HepG2 (cell line): ENCODE measurements at regions not wholly inside any gene's neighbourhood (a gene's known extent, or its start where the extent isn't known, plus 50 kb on each side); places are given as distances from the start of the nearest gene placed in this dataset.

ENCODE experiments used
- ATAC-seq: fragments of 200-7000 bp; cut with Tn5 transposase; 3 replicates; pipeline ENCODE4 v1.9.1; 2020; ENCODE audit warnings: mild to moderate bottlenecking, moderate library complexity
- BruUV-seq: library from RNA; stranded (reverse); fragments of 400-500 nt; replicated peaks from 2 replicates; lab custom pipeline; 2021; lab: Mats Ljungman, UMichigan
- CTCF ChIA-PET: fragments of 300-600 bp; formaldehyde crosslinking; extraction: SDS; loops from one replicate; lab custom pipeline; 2021; ENCODE audit warnings: low total read pairs, inconsistent platforms, low intra/inter-chr PET ratio; lab: Yijun Ruan, JAX
- POLR2A ChIA-PET: fragments of 350-600 bp; sonication (Branson Sonifier 250); formaldehyde crosslinking; loops from one replicate; lab custom pipeline; 2020; ENCODE audit warnings: antibody characterized with exemption, inconsistent platforms; lab: Yijun Ruan, JAX
- DNase-seq: peaks from one replicate; pipeline ENCODE4 v3.0.0-alpha.2; 2015; ENCODE audit warnings: low spot score
- FAIRE-seq: peaks from 3 replicates; lab custom pipeline; 2011; peaks lifted over from hg19 to GRCh38; lab: Jason Lieb, UNC
- H2AFZ ChIP-seq: one replicate; pipeline ENCODE4 v1.6.1; 2011; ENCODE audit warnings: low read length, inconsistent platforms
- H3K27ac ChIP-seq: fragments of 300-600 bp; 3 replicates; pipeline ENCODE4 v1.8.0; 2011; ENCODE audit warnings: mixed run types, mild to moderate bottlenecking, mixed read lengths, low read length, inconsistent platforms; ENCODE audit not compliant: insufficient read depth; ENCODE audit errors: extremely low read length
- H3K27me3 ChIP-seq, 2 experiments: fragments of 200-600 bp in 1 of 2; 2 replicates in 1 of 2; 3 replicates in 1 of 2; pipeline versions ENCODE4 v1.6.0 to v1.8.0; 2011; ENCODE audit warnings: low read length in 2 of 2, mild to moderate bottlenecking in 2 of 2, moderate library complexity in 2 of 2, inconsistent platforms in 1 of 2; ENCODE audit not compliant: insufficient read depth in 2 of 2, control insufficient read depth in 1 of 2
- H3K36me3 ChIP-seq, 2 experiments: fragments of 200-600 bp in 1 of 2; replicated peaks in 1 of 2; 2 replicates in 1 of 2; 3 replicates in 1 of 2; pipeline versions ENCODE4 v1.5.1 to v1.8.0; 2011; ENCODE audit warnings: low read length in 2 of 2, inconsistent platforms in 1 of 2; ENCODE audit not compliant: insufficient read depth in 2 of 2, control insufficient read depth in 1 of 2
- H3K4me1 ChIP-seq: 2 replicates; pipeline ENCODE4 v1.5.1; 2012; ENCODE audit warnings: low read length, inconsistent platforms; ENCODE audit not compliant: insufficient read depth
- H3K4me2 ChIP-seq: 2 replicates; pipeline ENCODE4 v1.6.0; 2011; ENCODE audit warnings: low read depth, low read length, inconsistent platforms
- H3K4me3 ChIP-seq, 3 experiments: fragments of 200-600 bp in 1 of 3; sonication (generic), shearing (Covaris generic) in 1 of 3; replicated peaks in 1 of 3; 2 replicates each; pipeline ENCODE4 v1.5.1; 2011 to 2016; ENCODE audit warnings: low read length in 3 of 3, inconsistent platforms in 2 of 3, low read depth in 2 of 3, mild to moderate bottlenecking in 2 of 3, control low read depth in 1 of 3, mixed read lengths in 1 of 3; ENCODE audit not compliant: insufficient read depth in 1 of 3
- H3K79me2 ChIP-seq: one replicate; pipeline ENCODE4 v1.6.1; 2011; ENCODE audit warnings: low read length, inconsistent platforms; ENCODE audit not compliant: insufficient read depth
- H3K9ac ChIP-seq: 2 replicates; pipeline ENCODE4 v1.6.0; 2011; ENCODE audit warnings: mild to moderate bottlenecking, low read depth, low read length, inconsistent platforms; ENCODE audit not compliant: insufficient read depth
- H3K9me3 ChIP-seq: 2 replicates; pipeline ENCODE4 v1.5.1; 2012; ENCODE audit warnings: mild to moderate bottlenecking, low read length
- H4K20me1 ChIP-seq: 2 replicates; pipeline ENCODE4 v1.6.0; 2011; ENCODE audit warnings: inconsistent platforms, mild to moderate bottlenecking, low read length, moderate library complexity; ENCODE audit not compliant: insufficient read depth
- CREM ChIP-seq, 2 experiments: sonication (generic) in 1 of 2; formaldehyde crosslinking in 1 of 2; IDR thresholded peaks; 2 replicates each; pipeline versions ENCODE4 v1.4.0 to v1.6.1; 2016 to 2020; ENCODE audit warnings: antibody characterized with exemption in 1 of 2, mild to moderate bottlenecking in 1 of 2, missing genetic modification reagents in 1 of 2
- RERE ChIP-seq: IDR thresholded peaks from 2 replicates; pipeline ENCODE4 v1.6.1; 2016; ENCODE audit warnings: low read depth, missing genetic modification reagents, missing compliant biosample characterization
- ZNF33B ChIP-seq: sonication (generic); formaldehyde crosslinking; IDR thresholded peaks from 2 replicates; pipeline ENCODE4 v1.5.1; 2020; ENCODE audit warnings: mild to moderate bottlenecking, missing genetic modification reagents
- ZNF547 ChIP-seq: sonication (generic); formaldehyde crosslinking; IDR thresholded peaks from 2 replicates; pipeline ENCODE4 v1.5.1; 2020; ENCODE audit warnings: mild to moderate bottlenecking, missing genetic modification reagents
- ZSCAN5A ChIP-seq: sonication (generic); formaldehyde crosslinking; IDR thresholded peaks from 2 replicates; pipeline ENCODE4 v1.8.0; 2022; ENCODE audit warnings: mild to moderate bottlenecking, missing genetic modification reagents, borderline replicate concordance
- in situ Hi-C: cut with HindIII; loops from 2 replicates; pipeline ENCODE4 v1.10.0; 2017; ENCODE audit warnings: low pct_unique_long_range_greater_than_20kb; ENCODE audit not compliant: extremely low pct_ligation_motif_present
- intact Hi-C: fragments of 100-400 bp; cut with micrococcal nuclease; formaldehyde crosslinking; loops from one replicate; pipeline ENCODE4 v1.10.0; 2022; ENCODE audit not compliant: unreplicated experiment

GRCh38 chr21:20737227-20737913, 260.8 kb upstream of the NCAM2 start:
- no peak overlapping the region for H2AFZ ChIP-seq
- H3K4me3 ChIP-seq: no peak overlapping the region
- no peak for FAIRE-seq
- DNase-seq: no peak
- no peaks in the 10 kb centered on the region for H3K79me2 ChIP-seq
- ChIA-PET POLR2A (no interaction called here), CTCF (no interaction called here)
- no TSS peak for BruUV-seq
- H3K36me3 ChIP-seq: no peaks in the 10 kb centered on the region
- H3K27ac ChIP-seq: no peak overlapping the region
- no peak for TF ChIP-seq ZNF33B (CRISPR knock-in tag)
- no peak for TF ChIP-seq CREM (IDR thresholded peaks at IDR 0.05)
- TF ChIP-seq CREM (CRISPR knock-in tag; IDR thresholded peaks at IDR 0.05): no peak
- TF ChIP-seq ZNF547: no peak
- no peak for TF ChIP-seq RERE
- TF ChIP-seq ZSCAN5A (CRISPR knock-in tag): no peak
- ATAC-seq: no peak
- H3K4me1 ChIP-seq: no peaks in the 10 kb centered on the region
- H3K4me2 ChIP-seq: no peak overlapping the region
- H4K20me1 ChIP-seq: no peaks in the 10 kb centered on the region
- in situ Hi-C loops (no loop called here), intact Hi-C loops (no loop called here)
- no peaks in the 10 kb centered on the region for H3K27me3 ChIP-seq
- H3K9me3 ChIP-seq: peaks cover 87% of the 10 kb centered on the region
- no peak overlapping the region for H3K9ac ChIP-seq
